Stimulated activated CD8-positive, alpha-beta memory T cell treated with anti-CD3 and anti-CD28 coated beads, Interleukin-7, amount 100 ng/mL, for 4 hours (primary cell): ENCODE measurements at regions not wholly inside any gene's neighbourhood (a gene's known extent, or its start where the extent isn't known, plus 50 kb on each side); places are given as distances from the start of the nearest gene placed in this dataset.
"Not testable (repeated sequence)": the region's sequence is repeated elsewhere in the genome, so short reads cannot be mapped to it uniquely, and the experiment has no call there.

Experiments used
- DNase-seq, 2 donors: peaks; one replicate each; pipeline ENCODE4 v3.0.0-alpha.2; 2020; ENCODE audit warnings: low read depth in 2 of 2

- DNase-seq = no peak
These were observed 265.3 kb upstream of the ZEB2 start for GRCh38 chr2:144785253-144785652.

- DNase-seq = no peak
These were observed 261.1 kb upstream of the ZEB2 start for GRCh38 chr2:144780983-144781382.

GRCh38 chr2:144776766-144777165 is 256.8 kb upstream of the ZEB2 start:
- DNase-seq = no peak

GRCh38 chr2:144774809-144775208 is 254.9 kb upstream of the ZEB2 start:
- no peak for DNase-seq

- no peak for DNase-seq
These were observed 251.4 kb upstream of the ZEB2 start for GRCh38 chr2:144771348-144771747.

- no peak for DNase-seq
These were observed 250.8 kb upstream of the ZEB2 start for GRCh38 chr2:144770616-144771230.

GRCh38 chr2:144760939-144761338 is 241.0 kb upstream of the ZEB2 start:
- DNase-seq = not testable (repeated sequence)

GRCh38 chr2:144759746-144760145 is 239.8 kb upstream of the ZEB2 start:
- DNase-seq = no peak

GRCh38 chr2:144758196-144758595 is 238.3 kb upstream of the ZEB2 start:
- DNase-seq = not testable (repeated sequence)

GRCh38 chr2:144753416-144753815 is 233.5 kb upstream of the ZEB2 start:
- DNase-seq = no peak

- no peak for DNase-seq
These were observed 231.4 kb upstream of the ZEB2 start for GRCh38 chr2:144751142-144751905.

GRCh38 chr2:144749188-144749587 is 229.3 kb upstream of the ZEB2 start:
- DNase-seq = no peak

- DNase-seq = no peak
These were observed 228.5 kb upstream of the ZEB2 start for GRCh38 chr2:144748443-144748842.

GRCh38 chr2:144747571-144747970 is 227.7 kb upstream of the ZEB2 start:
- DNase-seq = no peak

- no peak for DNase-seq
These were observed 225.5 kb upstream of the ZEB2 start for GRCh38 chr2:144745424-144745823.

- DNase-seq = no peak
These were observed 218.8 kb upstream of the ZEB2 start for GRCh38 chr2:144738749-144739148.

- DNase-seq = no peak
These were observed 210.8 kb upstream of the ZEB2 start for GRCh38 chr2:144730711-144731110.

- DNase-seq = not testable (repeated sequence)
These were observed 204.5 kb upstream of the ZEB2 start for GRCh38 chr2:144724460-144724859.

- DNase-seq = no peak
These were observed 198.5 kb upstream of the ZEB2 start for GRCh38 chr2:144718376-144718775.

- no peak for DNase-seq
These were observed 196.1 kb upstream of the ZEB2 start for GRCh38 chr2:144715992-144716391.

GRCh38 chr2:144713410-144713809 is 193.5 kb upstream of the ZEB2 start:
- no peak for DNase-seq

GRCh38 chr2:144712550-144712940 is 192.6 kb upstream of the ZEB2 start:
- DNase-seq = no peak
